ENCODE measurements at regions not wholly inside any gene's neighbourhood (a gene's known extent, or its start where the extent isn't known, plus 50 kb on each side); places are given as distances from the start of the nearest gene placed in this dataset.

- TF ChIP-seq GLIS3 (CRISPR knock-in tag; IDR thresholded peaks at IDR 0.05) (no peak), PPARA (CRISPR knock-in tag; IDR thresholded peaks at IDR 0.05; ENCODE audit: borderline replicate concordance) (no peak), RARB (CRISPR knock-in tag; IDR thresholded peaks at IDR 0.05) (no peak), CSRNP3 (CRISPR knock-in tag; IDR thresholded peaks at IDR 0.05) (no peak), BACH2 (CRISPR knock-in tag; IDR thresholded peaks at IDR 0.05; ENCODE audit: borderline replicate concordance) (no peak), CREB5 (CRISPR knock-in tag; IDR thresholded peaks at IDR 0.05; ENCODE audit: low read depth) (no peak), TCF4 (CRISPR knock-in tag; IDR thresholded peaks at IDR 0.05; ENCODE audit: borderline replicate concordance) (no peak), ZFP3 (CRISPR knock-in tag; IDR thresholded peaks at IDR 0.05) (no peak), OSR1 (CRISPR knock-in tag; IDR thresholded peaks at IDR 0.05) (no peak), PATZ1 (CRISPR knock-in tag; IDR thresholded peaks at IDR 0.05; ENCODE audit: borderline replicate concordance) (no peak), CSDC2 (CRISPR knock-in tag; IDR thresholded peaks at IDR 0.05) (no peak), ISL1 (CRISPR knock-in tag; IDR thresholded peaks at IDR 0.05) (no peak), ZC3H10 (CRISPR knock-in tag; IDR thresholded peaks at IDR 0.05) (no peak), ESRRG (CRISPR knock-in tag; IDR thresholded peaks at IDR 0.05) (no peak)
- no peak for ATAC-seq
Observed at GRCh38 chr22:46082633-46083032, 67.7 kb upstream of the PPARA start.

GRCh38 chr22:46083383-46084350 is 66.7 kb upstream of the PPARA start:
- ATAC-seq = no peak
- TF ChIP-seq GLIS3 (CRISPR knock-in tag; IDR thresholded peaks at IDR 0.05) = no peak
- no peak for TF ChIP-seq TCF4 (CRISPR knock-in tag; IDR thresholded peaks at IDR 0.05; ENCODE audit: borderline replicate concordance)
- no peak for TF ChIP-seq CSDC2 (CRISPR knock-in tag; IDR thresholded peaks at IDR 0.05)
- no peak for TF ChIP-seq ZC3H10 (CRISPR knock-in tag; IDR thresholded peaks at IDR 0.05)
- no peak for TF ChIP-seq OSR1 (CRISPR knock-in tag; IDR thresholded peaks at IDR 0.05)
- TF ChIP-seq ZNF565 (CRISPR knock-in tag; conservative IDR thresholded peaks at IDR 0.05; ENCODE audit: low read depth) = no peak
- no peak for TF ChIP-seq PATZ1 (CRISPR knock-in tag; IDR thresholded peaks at IDR 0.05; ENCODE audit: borderline replicate concordance)
- no peak for TF ChIP-seq TOX (CRISPR knock-in tag; IDR thresholded peaks at IDR 0.05; ENCODE audit: borderline replicate concordance)
- TF ChIP-seq POU6F1 (CRISPR knock-in tag; IDR thresholded peaks at IDR 0.05; ENCODE audit: borderline replicate concordance, low read depth) = no peak
- TF ChIP-seq ZNF70 (CRISPR knock-in tag; IDR thresholded peaks at IDR 0.05) = no peak
- no peak; the same call in 1 of the 2 replicates for TF ChIP-seq SNAI2 (CRISPR knock-in tag; IDR thresholded peaks at IDR 0.05)
- no peak for TF ChIP-seq RARB (CRISPR knock-in tag; IDR thresholded peaks at IDR 0.05)
- no peak for TF ChIP-seq ZFP3 (CRISPR knock-in tag; IDR thresholded peaks at IDR 0.05)
- TF ChIP-seq TSHZ2 (CRISPR knock-in tag; IDR thresholded peaks at IDR 0.05) = no peak
- no peak for TF ChIP-seq ISL1 (CRISPR knock-in tag; IDR thresholded peaks at IDR 0.05)
- no peak for TF ChIP-seq CSRNP3 (CRISPR knock-in tag; IDR thresholded peaks at IDR 0.05)
- no peak for TF ChIP-seq ESRRG (CRISPR knock-in tag; IDR thresholded peaks at IDR 0.05)
- no peak for TF ChIP-seq PPARA (CRISPR knock-in tag; IDR thresholded peaks at IDR 0.05; ENCODE audit: borderline replicate concordance)
